HG03378 (cell line): ENCODE measurements at regions not wholly inside any gene's neighbourhood (a gene's known extent, or its start where the extent isn't known, plus 50 kb on each side); places are given as distances from the start of the nearest gene placed in this dataset.
"Not testable (repeated sequence)": the region's sequence is repeated elsewhere in the genome, so short reads cannot be mapped to it uniquely, and the experiment has no call there.

Source experiments
- ATAC-seq: cut with Tn5 transposase; IDR thresholded peaks from one replicate; pipeline ENCODE4 v1.9.1; 2021; ENCODE audit warnings: mild to moderate bottlenecking, moderate library complexity; ENCODE audit not compliant: unreplicated experiment

- ATAC-seq = no peak
Measured at GRCh38 chr4:30996841-30997240, 276.7 kb downstream of the PCDH7 start.

GRCh38 chr4:31005037-31005436 is 284.9 kb downstream of the PCDH7 start:
- ATAC-seq = no peak

GRCh38 chr4:31007858-31008257 is 287.7 kb downstream of the PCDH7 start:
- ATAC-seq = no peak

GRCh38 chr4:31009926-31010325 is 289.8 kb downstream of the PCDH7 start:
- no peak for ATAC-seq

GRCh38 chr4:31015123-31015522 is 295.0 kb downstream of the PCDH7 start:
- ATAC-seq = no peak

GRCh38 chr4:31016322-31017061 is 296.3 kb downstream of the PCDH7 start:
- ATAC-seq = no peak

GRCh38 chr4:31020363-31020762 is 300.2 kb downstream of the PCDH7 start:
- ATAC-seq = no peak

GRCh38 chr4:31021008-31021407 is 300.8 kb downstream of the PCDH7 start:
- ATAC-seq = no peak

GRCh38 chr4:31022702-31023101 is 302.5 kb downstream of the PCDH7 start:
- no peak for ATAC-seq

GRCh38 chr4:31023109-31023508 is 302.9 kb downstream of the PCDH7 start:
- no peak for ATAC-seq

- no peak for ATAC-seq
Measured at GRCh38 chr4:31023742-31024141, 303.6 kb downstream of the PCDH7 start.

GRCh38 chr4:31024781-31025180 is 304.6 kb downstream of the PCDH7 start:
- not testable (repeated sequence) for ATAC-seq

GRCh38 chr4:31026256-31026655 is 306.1 kb downstream of the PCDH7 start:
- no peak for ATAC-seq

GRCh38 chr4:31034550-31034949 is 314.4 kb downstream of the PCDH7 start:
- ATAC-seq = no peak

- ATAC-seq = no peak
Measured at GRCh38 chr4:31035761-31036160, 315.6 kb downstream of the PCDH7 start.

- ATAC-seq = no peak
Measured at GRCh38 chr4:31037703-31038102, 317.5 kb downstream of the PCDH7 start.

GRCh38 chr4:31039382-31039781 is 319.2 kb downstream of the PCDH7 start:
- no peak for ATAC-seq

- ATAC-seq = no peak
Measured at GRCh38 chr4:31040106-31040505, 319.9 kb downstream of the PCDH7 start.

GRCh38 chr4:31041385-31041784 is 321.2 kb downstream of the PCDH7 start:
- ATAC-seq = no peak

GRCh38 chr4:31041853-31042252 is 321.7 kb downstream of the PCDH7 start:
- no peak for ATAC-seq

- ATAC-seq = no peak
Measured at GRCh38 chr4:31043382-31044062, 323.4 kb downstream of the PCDH7 start.

- no peak for ATAC-seq
Measured at GRCh38 chr4:31045151-31045550, 325.0 kb downstream of the PCDH7 start.
